ENCODE measurements at regions not wholly inside any gene's neighbourhood (a gene's known extent, or its start where the extent isn't known, plus 50 kb on each side); places are given as distances from the start of the nearest gene placed in this dataset.

DNA sequence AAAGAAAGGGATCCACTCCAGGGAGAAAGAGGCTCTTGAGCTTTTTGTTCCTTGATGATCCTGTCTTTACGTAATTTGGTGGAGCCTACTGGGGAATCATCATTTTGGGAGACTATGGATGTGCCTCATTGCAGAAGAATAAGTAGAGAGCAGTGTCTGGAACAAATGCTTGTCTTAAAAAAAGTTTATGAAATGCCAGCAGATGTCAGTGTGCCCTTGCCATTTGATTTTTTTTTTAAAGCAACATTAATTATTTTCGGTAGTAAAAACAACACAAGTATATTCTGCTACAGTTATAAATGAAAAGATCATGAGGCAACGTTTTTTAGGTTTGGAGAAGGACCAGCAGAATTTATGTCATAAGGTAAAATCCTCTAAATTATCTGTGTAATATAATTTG lies 934.8 kb upstream of the EEF2KMT start:
- H3K27me3 Mint-ChIP-seq = peaks cover 0 to 3% of the 10 kb centered on the region in 2 donors
- DNase-seq (ENCODE audit: low spot score) = no peak
- no peak for ATAC-seq
- no peaks in the 10 kb centered on the region for H3K36me3 Mint-ChIP-seq
- no peaks in the 10 kb centered on the region for H3K4me1 Mint-ChIP-seq (ENCODE audit: low read depth in 2 of 2)
- peaks cover 7% of the 10 kb centered on the region for H3K9me3 Mint-ChIP-seq
- H3K27ac Mint-ChIP-seq = no peak overlapping the region
- no peak overlapping the region for H3K4me3 Mint-ChIP-seq

DNA sequence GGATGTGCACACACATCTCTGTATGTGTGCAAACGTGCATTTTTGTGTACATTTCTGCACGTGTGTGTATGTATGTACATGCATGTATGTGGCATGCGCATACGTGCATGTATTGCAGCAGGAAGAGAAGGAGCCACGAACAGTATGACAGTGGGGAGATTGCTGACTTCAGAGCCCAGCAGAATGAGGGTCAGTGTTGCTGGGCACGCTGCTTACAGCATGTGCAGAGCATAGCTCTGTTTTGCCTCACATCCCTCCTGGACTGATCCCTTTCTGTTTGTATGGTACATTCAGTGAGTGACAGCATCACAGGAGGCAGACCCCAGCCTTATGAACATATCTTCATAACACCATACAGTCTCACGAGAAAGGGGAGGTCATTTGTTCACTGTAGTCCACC lies 934.0 kb upstream of the EEF2KMT start:
- no peak overlapping the region for H3K27ac Mint-ChIP-seq
- H3K4me1 Mint-ChIP-seq (ENCODE audit: low read depth in 2 of 2) = no peaks in the 10 kb centered on the region
- no peak overlapping the region for H3K4me3 Mint-ChIP-seq
- DNase-seq (ENCODE audit: low spot score) (no peak), ATAC-seq (peak in 1 of 2 donors; percentile 38)
- peaks cover 0 to 3% of the 10 kb centered on the region in 2 donors for H3K27me3 Mint-ChIP-seq
- peaks cover 7% of the 10 kb centered on the region for H3K9me3 Mint-ChIP-seq
- H3K36me3 Mint-ChIP-seq = no peaks in the 10 kb centered on the region

DNA sequence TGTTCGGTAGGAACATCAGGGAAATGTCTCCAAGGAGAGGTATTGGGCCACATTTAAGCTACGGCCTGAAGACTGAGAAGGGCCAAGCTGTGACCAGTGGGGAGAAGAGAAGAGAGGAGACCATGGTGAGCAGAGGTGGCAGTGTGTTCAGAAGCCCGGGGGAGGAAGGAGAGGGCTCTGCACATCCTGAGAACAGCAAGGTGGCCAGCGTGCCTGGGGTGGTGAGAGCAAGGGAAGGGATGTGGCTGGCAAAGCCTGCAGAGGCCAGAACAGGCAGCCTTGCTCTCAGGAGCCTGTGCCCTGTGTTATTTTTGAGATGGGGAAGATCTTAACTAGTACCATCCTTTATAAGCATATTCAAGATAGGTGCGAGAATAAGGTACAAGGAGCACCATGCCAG lies 933.5 kb upstream of the EEF2KMT start:
- no peak overlapping the region for H3K27ac Mint-ChIP-seq
- H3K4me1 Mint-ChIP-seq (ENCODE audit: low read depth in 2 of 2) = no peaks in the 10 kb centered on the region
- peaks cover 0 to 3% of the 10 kb centered on the region in 2 donors for H3K27me3 Mint-ChIP-seq
- DNase-seq (ENCODE audit: low spot score) = no peak
- peaks cover 7% of the 10 kb centered on the region for H3K9me3 Mint-ChIP-seq
- no peak overlapping the region for H3K4me3 Mint-ChIP-seq
- no peaks in the 10 kb centered on the region for H3K36me3 Mint-ChIP-seq
- no peak for ATAC-seq

DNA sequence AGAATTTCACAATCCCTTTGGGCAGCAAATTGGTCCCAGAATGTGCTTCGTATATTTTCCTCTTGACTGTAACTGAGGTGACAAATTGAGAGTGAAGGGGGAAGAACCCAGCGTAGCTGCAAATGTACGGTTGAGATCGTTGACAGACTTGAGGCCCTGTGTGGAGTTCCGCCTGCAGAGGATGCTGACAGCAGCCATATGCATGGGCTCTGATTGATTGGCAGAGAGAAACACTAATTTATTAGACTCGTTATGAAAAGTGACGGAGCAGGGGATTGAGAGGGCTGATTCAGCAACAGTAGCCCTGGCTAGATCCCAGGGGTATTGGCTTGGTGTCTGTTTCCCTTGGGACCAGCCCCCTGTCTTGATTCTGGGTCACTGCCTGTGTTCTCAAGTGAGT lies 930.1 kb upstream of the EEF2KMT start:
- Mint-ChIP-seq H3K27ac (no peak overlapping the region), H3K27me3 (peaks cover 0 to 3% of the 10 kb centered on the region in 2 donors), H3K4me1 (ENCODE audit: low read depth in 2 of 2) (no peaks in the 10 kb centered on the region), H3K4me3 (no peak overlapping the region), H3K36me3 (no peaks in the 10 kb centered on the region), H3K9me3 (peaks cover 3% of the 10 kb centered on the region)
- ATAC-seq (no peak), DNase-seq (ENCODE audit: low spot score) (no peak)

DNA sequence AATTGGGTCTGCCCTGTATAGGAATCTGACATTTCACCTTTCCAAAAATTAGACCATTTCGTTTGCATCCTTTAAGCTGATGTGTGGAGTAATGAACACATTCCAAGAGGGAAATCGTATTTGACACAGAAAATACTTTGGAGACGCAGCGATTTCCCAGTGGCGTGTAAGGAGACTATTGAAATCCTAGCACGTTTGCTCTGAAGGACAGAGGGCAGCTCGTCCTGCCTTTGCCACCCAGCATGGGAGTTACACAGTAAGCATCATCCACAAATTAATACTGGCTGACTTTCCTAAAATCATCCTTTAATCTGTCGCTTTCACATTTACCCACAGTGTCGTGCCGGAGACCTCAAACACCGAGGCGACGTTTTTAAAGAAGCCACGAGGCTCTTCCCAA lies 925.9 kb upstream of the EEF2KMT start:
- H3K9me3 Mint-ChIP-seq = no peaks in the 10 kb centered on the region
- no peaks in the 10 kb centered on the region for H3K27me3 Mint-ChIP-seq
- H3K4me1 Mint-ChIP-seq (ENCODE audit: low read depth in 2 of 2) = no peaks in the 10 kb centered on the region
- H3K4me3 Mint-ChIP-seq = no peak overlapping the region
- DNase-seq (ENCODE audit: low spot score) (no peak), ATAC-seq (no peak)
- H3K27ac Mint-ChIP-seq = no peak overlapping the region
- H3K36me3 Mint-ChIP-seq = no peaks in the 10 kb centered on the region

DNA sequence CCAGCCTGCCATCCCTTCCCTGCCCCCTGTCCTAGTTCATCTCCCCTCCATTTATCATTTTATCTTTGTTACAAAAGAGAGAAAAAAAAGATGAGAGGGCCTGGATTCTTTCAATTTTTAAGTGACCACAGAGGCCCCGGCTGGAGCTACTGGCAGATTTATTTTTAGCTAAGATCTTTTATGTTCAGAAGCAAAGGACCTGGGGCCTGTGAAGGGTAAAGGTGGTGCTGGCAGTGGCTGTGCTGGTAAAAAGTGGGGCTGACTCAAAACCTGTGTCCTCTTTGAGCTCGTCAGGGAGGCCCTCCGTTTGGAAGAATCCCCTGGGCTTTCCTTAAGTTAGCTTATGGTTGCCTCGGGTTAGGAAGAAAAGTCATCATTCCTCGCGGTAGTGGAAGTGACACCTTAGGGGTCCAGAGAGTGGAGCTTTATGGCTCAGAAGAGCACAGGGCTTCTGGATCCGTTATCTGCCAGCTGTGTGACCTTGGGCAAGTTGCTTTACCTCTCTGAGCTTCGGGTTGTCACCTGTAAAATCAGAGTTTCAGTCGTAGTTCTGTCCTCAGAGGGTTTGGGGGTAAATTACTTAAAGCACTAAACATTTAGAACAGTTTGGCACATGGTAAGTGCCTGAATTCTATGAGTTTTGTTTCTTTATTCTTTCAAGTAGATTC lies 923.8 kb upstream of the EEF2KMT start:
- H3K27me3 Mint-ChIP-seq = peaks cover 6 to 8% of the 10 kb centered on the region in 2 donors
- DNase-seq (ENCODE audit: low spot score) = no peak
- H3K4me1 Mint-ChIP-seq (ENCODE audit: low read depth in 2 of 2) = no peaks in the 10 kb centered on the region
- no peak for ATAC-seq
- no peaks in the 10 kb centered on the region for H3K9me3 Mint-ChIP-seq
- no peak overlapping the region for H3K27ac Mint-ChIP-seq
- no peaks in the 10 kb centered on the region for H3K36me3 Mint-ChIP-seq
- H3K4me3 Mint-ChIP-seq = no peak overlapping the region

DNA sequence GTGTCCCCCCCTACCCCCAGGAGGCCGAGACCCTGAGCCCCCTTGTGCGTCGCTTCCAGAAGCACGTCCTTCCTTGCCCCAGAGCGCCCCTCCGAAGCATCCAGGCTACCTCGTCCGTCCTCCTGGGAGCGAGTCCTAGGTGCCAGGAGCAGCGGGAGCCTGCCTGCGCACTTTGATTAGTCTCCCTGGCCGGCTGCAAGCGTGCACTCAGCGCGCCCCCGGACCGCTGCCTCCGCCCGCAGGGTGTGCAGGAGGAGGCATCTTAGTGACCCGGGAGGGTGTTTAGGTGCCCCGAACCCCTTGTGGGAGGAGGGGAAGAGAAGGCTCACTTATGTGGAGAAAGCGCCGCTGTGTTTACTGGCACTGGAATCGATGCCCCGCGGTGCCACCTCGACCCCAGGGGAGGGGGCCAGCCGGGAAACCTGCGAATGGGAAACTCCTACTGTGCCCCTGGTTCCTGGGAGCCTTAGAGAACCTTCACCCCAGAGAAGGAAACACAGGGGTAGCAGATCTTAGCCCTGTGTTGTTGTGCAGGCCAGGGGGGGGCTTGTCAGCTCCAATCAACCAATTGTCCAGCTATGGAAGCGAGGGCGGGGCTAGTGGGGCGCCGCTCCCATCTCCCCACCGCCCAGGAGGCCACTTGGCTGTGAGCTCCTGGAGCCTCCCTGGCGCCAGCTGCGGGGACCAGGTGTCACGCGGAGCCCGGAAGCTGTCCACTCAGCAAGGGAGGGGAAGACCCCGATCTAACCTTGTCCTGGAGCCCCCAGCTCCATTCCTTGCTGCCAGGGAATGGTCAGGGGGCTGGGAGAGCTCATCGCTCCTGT lies 922.8 kb upstream of the EEF2KMT start:
- no peaks in the 10 kb centered on the region for H3K4me1 Mint-ChIP-seq (ENCODE audit: low read depth in 2 of 2)
- ATAC-seq = no peak
- peaks cover 8 to 12% of the 10 kb centered on the region in 2 donors for H3K27me3 Mint-ChIP-seq
- H3K4me3 Mint-ChIP-seq = no peak overlapping the region
- H3K36me3 Mint-ChIP-seq = no peaks in the 10 kb centered on the region
- no peak for DNase-seq (ENCODE audit: low spot score)
- peaks cover 3% of the 10 kb centered on the region for H3K9me3 Mint-ChIP-seq
- no peak overlapping the region for H3K27ac Mint-ChIP-seq

DNA sequence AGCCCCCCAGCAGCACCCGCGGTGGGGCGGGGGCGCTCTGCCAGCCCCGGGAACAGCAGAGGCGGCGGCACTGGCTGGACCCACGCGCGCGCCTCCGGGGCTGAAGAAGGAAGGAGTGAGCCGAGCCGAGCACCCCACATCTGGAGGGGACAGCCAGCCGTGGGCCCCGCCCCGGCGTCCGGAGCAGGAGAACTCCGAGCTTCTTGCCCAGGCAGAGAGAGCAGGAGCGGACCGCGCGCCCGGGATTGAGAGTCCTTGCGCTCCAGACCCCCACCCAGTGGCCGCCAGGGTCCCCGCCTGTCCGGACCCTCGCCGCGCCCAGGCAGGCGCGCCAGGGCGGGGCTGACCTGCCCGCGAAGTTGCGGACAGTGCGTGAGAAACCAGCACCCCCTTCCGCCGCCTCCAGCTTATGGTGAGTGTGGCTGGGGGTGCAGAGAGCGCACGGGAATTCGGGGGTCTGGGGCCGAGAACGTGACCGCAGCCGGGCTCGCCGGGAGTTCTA lies 921.9 kb upstream of the EEF2KMT start:
- Mint-ChIP-seq H3K4me3 (no peak overlapping the region), H3K27me3 (peaks cover 8 to 12% of the 10 kb centered on the region in 2 donors), H3K9me3 (peaks cover 3% of the 10 kb centered on the region), H3K36me3 (no peaks in the 10 kb centered on the region), H3K4me1 (ENCODE audit: low read depth in 2 of 2) (no peaks in the 10 kb centered on the region), H3K27ac (no peak overlapping the region)
- ATAC-seq = peak in 1 of 2 donors; percentile 32
- DNase-seq (ENCODE audit: low spot score) = no peak

DNA sequence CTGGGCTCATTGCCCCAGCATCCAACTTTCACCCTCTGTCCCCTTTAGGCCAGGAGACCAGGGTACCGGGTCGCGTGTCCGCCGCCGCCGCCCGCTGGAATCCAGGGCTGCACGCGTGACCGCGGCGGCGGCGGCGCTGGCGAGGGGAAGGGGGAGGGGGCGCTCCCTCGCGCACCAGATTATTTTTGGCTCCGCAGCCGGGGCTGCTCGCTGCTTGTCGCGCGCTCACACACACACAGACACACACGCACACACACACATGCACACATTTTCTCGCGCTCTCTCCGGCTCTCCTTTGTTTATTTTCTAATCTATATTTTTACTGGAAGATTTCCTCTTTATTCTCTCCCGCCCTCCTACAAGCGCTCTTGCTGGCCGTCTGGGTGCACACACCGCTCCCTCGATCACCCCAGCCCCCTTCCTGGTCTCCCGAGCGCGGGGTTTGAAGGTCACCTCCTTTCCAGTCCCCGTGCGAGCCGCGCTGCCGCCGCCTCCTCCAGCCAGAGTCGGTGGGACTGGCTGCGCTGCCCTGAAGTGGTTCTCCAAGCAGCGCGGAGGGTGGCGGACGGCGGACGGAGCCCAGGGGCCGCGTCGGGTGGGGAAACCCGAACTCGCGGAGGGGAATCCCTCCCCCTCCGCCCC lies 921.4 kb upstream of the EEF2KMT start:
- Mint-ChIP-seq H3K9me3 (peaks cover 3% of the 10 kb centered on the region), H3K4me1 (ENCODE audit: low read depth in 2 of 2) (no peaks in the 10 kb centered on the region), H3K4me3 (no peak overlapping the region), H3K27me3 (peaks cover 8 to 12% of the 10 kb centered on the region in 2 donors), H3K36me3 (no peaks in the 10 kb centered on the region), H3K27ac (no peak overlapping the region)
- DNase-seq (ENCODE audit: low spot score) (no peak), ATAC-seq (no peak)

DNA sequence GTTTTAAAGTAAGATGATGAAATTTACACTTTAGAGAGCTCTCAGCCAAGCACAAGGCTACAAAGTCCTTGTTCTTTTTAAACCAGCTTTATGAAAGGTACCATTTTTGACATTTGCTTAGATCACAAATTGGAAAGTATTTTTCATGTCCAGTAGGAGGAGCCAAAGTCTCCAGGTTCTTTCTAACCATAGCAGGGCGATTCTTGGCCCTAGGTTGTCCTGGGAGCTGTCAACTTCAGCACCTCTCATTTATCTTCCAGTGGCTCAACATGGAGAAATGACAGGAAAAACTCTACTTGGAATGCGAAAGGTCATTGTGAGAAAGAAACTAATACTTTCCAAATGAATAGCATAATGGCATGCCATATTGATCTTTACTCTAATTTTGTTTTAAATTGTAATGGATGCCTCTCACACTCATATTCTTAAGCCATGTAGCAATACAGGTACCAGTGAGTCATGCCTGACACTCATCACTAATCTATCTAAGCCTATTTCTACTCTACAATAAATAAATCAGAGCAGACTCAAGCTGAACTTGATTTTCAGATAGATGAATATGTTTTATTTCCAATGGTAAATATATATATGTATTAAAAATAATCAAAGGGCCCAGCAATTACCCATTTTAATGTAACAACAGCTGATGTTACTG lies 919.1 kb upstream of the EEF2KMT start:
- Mint-ChIP-seq H3K9me3 (peaks cover 3% of the 10 kb centered on the region), H3K4me1 (ENCODE audit: low read depth in 2 of 2) (no peaks in the 10 kb centered on the region), H3K27ac (no peak overlapping the region), H3K4me3 (no peak overlapping the region), H3K36me3 (no peaks in the 10 kb centered on the region), H3K27me3 (peaks cover 8 to 12% of the 10 kb centered on the region in 2 donors)
- ATAC-seq (no peak), DNase-seq (ENCODE audit: low spot score) (no peak)

DNA sequence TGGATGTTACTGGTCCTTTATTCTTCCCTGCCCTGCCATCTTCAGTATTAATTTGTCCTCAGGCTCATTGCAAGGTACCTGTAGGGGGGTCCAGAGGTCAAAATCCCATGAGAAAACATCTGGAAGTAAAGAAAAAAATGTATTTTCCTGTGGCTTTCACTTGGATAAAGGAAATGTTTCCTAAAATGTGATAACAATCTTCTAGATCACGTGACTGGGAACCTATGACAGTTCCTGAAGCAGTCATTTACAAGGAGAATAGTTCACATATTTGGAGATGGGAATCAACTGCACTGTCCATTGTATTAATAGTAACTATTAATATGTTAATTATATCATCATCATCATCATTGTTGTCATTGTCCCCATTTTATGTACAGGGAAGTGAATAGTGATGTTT lies 915.1 kb upstream of the EEF2KMT start:
- H3K9me3 Mint-ChIP-seq = peaks cover 8% of the 10 kb centered on the region
- DNase-seq (ENCODE audit: low spot score) = no peak
- H3K36me3 Mint-ChIP-seq = no peaks in the 10 kb centered on the region

DNA sequence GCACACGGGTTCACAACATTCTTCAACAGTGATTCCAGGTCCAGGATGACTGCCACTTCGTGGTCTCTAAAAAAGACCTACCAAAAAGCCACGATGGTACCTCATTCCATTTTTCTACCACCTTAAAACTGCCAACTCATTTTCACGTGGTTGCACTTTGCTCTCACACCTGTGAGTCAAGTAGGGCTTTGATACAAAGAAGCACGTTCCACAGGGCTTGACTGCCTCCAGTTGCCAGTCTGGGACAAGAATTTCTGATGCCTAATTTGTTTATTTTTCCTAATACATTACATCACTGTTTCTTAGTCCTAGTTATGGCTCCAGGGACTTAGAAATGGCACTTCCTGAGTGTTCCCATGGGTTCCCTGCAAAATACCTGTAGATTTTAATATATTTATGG lies 911.6 kb upstream of the EEF2KMT start:
- Mint-ChIP-seq H3K9me3 (peaks cover 11% of the 10 kb centered on the region), H3K27me3 (no peaks in the 10 kb centered on the region), H3K27ac (no peak overlapping the region), H3K4me3 (no peak overlapping the region), H3K4me1 (ENCODE audit: low read depth in 2 of 2) (no peaks in the 10 kb centered on the region), H3K36me3 (no peaks in the 10 kb centered on the region)
- DNase-seq (ENCODE audit: low spot score) (no peak), ATAC-seq (no peak)

More for the DNA sequence above, 915.1 kb upstream of the EEF2KMT start:
- no peaks in the 10 kb centered on the region for H3K4me1 Mint-ChIP-seq (ENCODE audit: low read depth in 2 of 2)
- H3K27me3 Mint-ChIP-seq = peaks cover 2 to 6% of the 10 kb centered on the region in 2 donors
- no peak overlapping the region for H3K27ac Mint-ChIP-seq
- no peak overlapping the region for H3K4me3 Mint-ChIP-seq
- ATAC-seq = no peak

DNA sequence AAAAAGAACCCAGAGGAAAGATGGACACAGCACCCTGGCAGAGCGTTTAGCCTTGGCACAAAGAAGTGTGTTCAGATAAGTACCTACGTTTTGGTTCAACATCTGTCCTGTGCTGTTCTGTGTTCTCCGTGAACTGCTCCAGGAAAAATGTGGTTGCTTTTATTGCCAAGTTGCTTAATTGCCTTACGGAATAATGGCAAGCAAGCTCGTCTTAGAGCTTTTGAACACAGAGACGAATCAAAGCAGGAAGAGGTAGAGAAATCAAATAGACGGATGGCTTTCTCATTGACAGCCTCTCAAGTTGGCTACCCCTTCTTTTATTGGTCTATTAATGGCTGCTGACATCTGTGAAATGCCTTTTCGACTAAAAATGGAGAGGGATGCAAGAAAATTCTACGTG lies 911.1 kb upstream of the EEF2KMT start:
- no peaks in the 10 kb centered on the region for H3K27me3 Mint-ChIP-seq
- H3K9me3 Mint-ChIP-seq = peaks cover 11% of the 10 kb centered on the region
- DNase-seq (ENCODE audit: low spot score) (no peak), ATAC-seq (no peak)
- H3K4me3 Mint-ChIP-seq = no peak overlapping the region
- H3K4me1 Mint-ChIP-seq (ENCODE audit: low read depth in 2 of 2) = no peaks in the 10 kb centered on the region
- H3K27ac Mint-ChIP-seq = no peak overlapping the region
- H3K36me3 Mint-ChIP-seq = no peaks in the 10 kb centered on the region
